ENCODE measurements at regions not wholly inside any gene's neighbourhood (a gene's known extent, or its start where the extent isn't known, plus 50 kb on each side); places are given as distances from the start of the nearest gene placed in this dataset.

GRCh38 chr1:208552928-208553327, 308.7 kb upstream of the PLXNA2 start:
- Histone ChIP-seq H3K36me3 (ENCODE audit: insufficient read depth, low read length) (no peaks in the 10 kb centered on the region), H2AFZ (ENCODE audit: low read depth, low read length) (no peak overlapping the region), H3K27me3 (ENCODE audit: insufficient read depth, low read length) (peaks cover 2% of the 10 kb centered on the region), H3K79me2 (ENCODE audit: insufficient read depth, low read length) (no peaks in the 10 kb centered on the region), H4K20me1 (ENCODE audit: insufficient read depth, low read length) (no peaks in the 10 kb centered on the region), H3K4me2 (ENCODE audit: low read length) (no peak overlapping the region), H3K9me3 (ENCODE audit: insufficient read depth, low read depth, low read length) (no peaks in the 10 kb centered on the region), H3K4me1 (ENCODE audit: insufficient read depth, low read length) (no peaks in the 10 kb centered on the region), H3K27ac (ENCODE audit: low read depth, low read length) (no peak overlapping the region), H3K4me3 (ENCODE audit: insufficient read depth, low read depth, low read length) (no peak overlapping the region), H3K9ac (ENCODE audit: low read length) (no peak overlapping the region)
- peaks cover 9% of the 10 kb centered on the region for H3K27me3 Mint-ChIP-seq (ENCODE audit: low read depth, unreplicated experiment)
- FAIRE-seq (no peak), DNase-seq (ENCODE audit: low read depth) (no peak)
- H3K27ac Mint-ChIP-seq (ENCODE audit: unreplicated experiment), result no peak overlapping the region
- TF ChIP-seq CTCF (IDR thresholded peaks at IDR 0.05; ENCODE audit: insufficient read depth, low read depth, low read length) (no peak), EZH2 (IDR thresholded peaks at IDR 0.05; ENCODE audit: insufficient read depth, low read length) (no peak)
- H3K4me3 Mint-ChIP-seq (ENCODE audit: unreplicated experiment), result no peak overlapping the region
- peaks cover 2% of the 10 kb centered on the region for H3K9me3 Mint-ChIP-seq (ENCODE audit: unreplicated experiment)
- H3K36me3 Mint-ChIP-seq (ENCODE audit: low read depth, unreplicated experiment), result no peaks in the 10 kb centered on the region
- H3K4me1 Mint-ChIP-seq (ENCODE audit: low read depth, unreplicated experiment), result no peaks in the 10 kb centered on the region

GRCh38 chr1:208556461-208556860, 312.3 kb upstream of the PLXNA2 start:
- Histone ChIP-seq H3K79me2 (ENCODE audit: insufficient read depth, low read length) (no peaks in the 10 kb centered on the region), H3K4me1 (ENCODE audit: insufficient read depth, low read length) (no peaks in the 10 kb centered on the region), H3K27ac (ENCODE audit: low read depth, low read length) (no peak overlapping the region), H3K36me3 (ENCODE audit: insufficient read depth, low read length) (no peaks in the 10 kb centered on the region), H2AFZ (ENCODE audit: low read depth, low read length) (no peak overlapping the region), H3K4me2 (ENCODE audit: low read length) (no peak overlapping the region), H3K9ac (ENCODE audit: low read length) (no peak overlapping the region), H4K20me1 (ENCODE audit: insufficient read depth, low read length) (no peaks in the 10 kb centered on the region), H3K4me3 (ENCODE audit: insufficient read depth, low read depth, low read length) (no peak overlapping the region), H3K9me3 (ENCODE audit: insufficient read depth, low read depth, low read length) (no peaks in the 10 kb centered on the region), H3K27me3 (ENCODE audit: insufficient read depth, low read length) (no peaks in the 10 kb centered on the region)
- Mint-ChIP-seq H3K27me3 (ENCODE audit: low read depth, unreplicated experiment) (peaks cover 22% of the 10 kb centered on the region), H3K27ac (ENCODE audit: unreplicated experiment) (no peak overlapping the region), H3K36me3 (ENCODE audit: low read depth, unreplicated experiment) (no peaks in the 10 kb centered on the region), H3K4me1 (ENCODE audit: low read depth, unreplicated experiment) (no peaks in the 10 kb centered on the region), H3K9me3 (ENCODE audit: unreplicated experiment) (peaks cover 3% of the 10 kb centered on the region), H3K4me3 (ENCODE audit: unreplicated experiment) (no peak overlapping the region)
- DNase-seq (ENCODE audit: low read depth), result no peak
- no peak for FAIRE-seq
- TF ChIP-seq CTCF (IDR thresholded peaks at IDR 0.05; ENCODE audit: insufficient read depth, low read depth, low read length), result no peak
- no peak for TF ChIP-seq EZH2 (IDR thresholded peaks at IDR 0.05; ENCODE audit: insufficient read depth, low read length)

GRCh38 chr1:208557046-208557722, 313.0 kb upstream of the PLXNA2 start:
- H3K27ac ChIP-seq (ENCODE audit: low read depth, low read length), result no peak overlapping the region
- H3K9ac ChIP-seq (ENCODE audit: low read length), result no peak overlapping the region
- no peak overlapping the region for H3K4me3 Mint-ChIP-seq (ENCODE audit: unreplicated experiment)
- H3K79me2 ChIP-seq (ENCODE audit: insufficient read depth, low read length), result no peaks in the 10 kb centered on the region
- no peaks in the 10 kb centered on the region for H3K27me3 ChIP-seq (ENCODE audit: insufficient read depth, low read length)
- no peaks in the 10 kb centered on the region for H3K36me3 ChIP-seq (ENCODE audit: insufficient read depth, low read length)
- H3K36me3 Mint-ChIP-seq (ENCODE audit: low read depth, unreplicated experiment), result no peaks in the 10 kb centered on the region
- no peak overlapping the region for H2AFZ ChIP-seq (ENCODE audit: low read depth, low read length)
- TF ChIP-seq CTCF (IDR thresholded peaks at IDR 0.05; ENCODE audit: insufficient read depth, low read depth, low read length) (no peak), EZH2 (IDR thresholded peaks at IDR 0.05; ENCODE audit: insufficient read depth, low read length) (no peak)
- no peak overlapping the region for H3K4me2 ChIP-seq (ENCODE audit: low read length)
- H3K9me3 Mint-ChIP-seq (ENCODE audit: unreplicated experiment), result peaks cover 3% of the 10 kb centered on the region
- H3K9me3 ChIP-seq (ENCODE audit: insufficient read depth, low read depth, low read length), result no peaks in the 10 kb centered on the region
- no peaks in the 10 kb centered on the region for H3K4me1 ChIP-seq (ENCODE audit: insufficient read depth, low read length)
- no peak overlapping the region for H3K4me3 ChIP-seq (ENCODE audit: insufficient read depth, low read depth, low read length)
- H3K27ac Mint-ChIP-seq (ENCODE audit: unreplicated experiment), result no peak overlapping the region
- H4K20me1 ChIP-seq (ENCODE audit: insufficient read depth, low read length), result no peaks in the 10 kb centered on the region
- peaks cover 25% of the 10 kb centered on the region for H3K27me3 Mint-ChIP-seq (ENCODE audit: low read depth, unreplicated experiment)
- DNase-seq (ENCODE audit: low read depth), result no peak
- H3K4me1 Mint-ChIP-seq (ENCODE audit: low read depth, unreplicated experiment), result no peaks in the 10 kb centered on the region
- no peak for FAIRE-seq
